Right cardiac atrium (tissue), 5 donors: ENCODE measurements at regions not wholly inside any gene's neighbourhood (a gene's known extent, or its start where the extent isn't known, plus 50 kb on each side); places are given as distances from the start of the nearest gene placed in this dataset.
"Not testable (repeated sequence)": the region's sequence is repeated elsewhere in the genome, so short reads cannot be mapped to it uniquely, and the experiment has no call there.

ENCODE experiments used
- ATAC-seq, 2 donors: fragments of 200-7000 bp; cut with Tn5 transposase; one replicate each; pipeline versions ENCODE4 v1.8.0 to v1.9.1; 2020; ENCODE audit warnings: moderate library complexity in 2 of 2, mild to moderate bottlenecking in 1 of 2
- DNase-seq, 3 donors: peaks; one replicate each; pipeline ENCODE4 v3.0.0-alpha.2; 2020
- H3K27ac ChIP-seq: one replicate; pipeline ENCODE4 v1.5.1; 2013; ENCODE audit warnings: mild to moderate bottlenecking, low read length, control low read depth, moderate library complexity
- H3K27me3 ChIP-seq: one replicate; pipeline ENCODE4 v1.6.1; 2013; ENCODE audit not compliant: control insufficient read depth, insufficient read depth
- H3K4me1 ChIP-seq: one replicate; pipeline ENCODE4 v1.6.1; 2013; ENCODE audit warnings: low read length; ENCODE audit not compliant: control insufficient read depth, insufficient read depth
- H3K4me3 ChIP-seq: one replicate; pipeline ENCODE4 v1.5.1; 2013; ENCODE audit warnings: low read length, control low read depth
- H3K9me3 ChIP-seq: one replicate; pipeline ENCODE4 v1.6.1; 2013; ENCODE audit warnings: low read length; ENCODE audit not compliant: control insufficient read depth
- WGBS: extraction: QIAGEN DNeasy Blood & Tissue Kit; methylation state at CpG from one replicate; pipeline ENCODE4 v1.1.7; 2013; 5-methylcytosine and 5-hydroxymethylcytosine counted together
- intact Hi-C, 4 donors: fragments of 100-400 bp; cut with DNase I; formaldehyde crosslinking; loops; one replicate each; pipeline versions ENCODE4 v1.11.0 to v1.14.0; 2022 to 2023
- donor health status: healthy with polysubstance abuse.
- donor health status: DM: no; HTN: yes; CAD: no.
- donor health status: DM: no; HTN: no; CAD: no.
- donor health status: DM: no; HTN: yes; CAD: no; lungs with severe emphysema.
- donor health status: DM: yes; HTN: yes; CAD: no.

DNA sequence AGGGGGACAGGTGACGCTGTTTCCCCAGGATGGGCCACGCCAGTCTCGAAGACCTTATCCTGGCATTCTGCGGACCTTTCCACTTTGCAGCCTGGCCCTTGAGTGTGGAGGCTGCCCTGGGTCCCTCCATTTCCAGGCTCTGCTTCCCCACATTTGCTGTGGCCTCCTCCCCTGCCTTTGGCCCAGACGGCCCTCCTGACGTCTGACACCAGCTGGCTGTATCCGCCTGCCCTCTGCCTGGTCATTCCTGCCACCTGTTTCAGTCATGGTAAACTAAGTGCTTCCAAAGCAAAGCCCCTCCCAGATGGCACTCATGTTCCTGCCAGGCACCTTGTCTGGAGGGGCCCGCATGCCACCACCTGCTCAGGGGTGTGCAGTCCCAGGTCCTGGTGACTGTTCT, 95.1 kb downstream of the ASB1 start:
- H3K27me3 ChIP-seq, result no peaks in the 10 kb centered on the region
- intact Hi-C loops, result no loop called here
- DNase-seq (no peak), ATAC-seq (no peak)
- H3K4me3 ChIP-seq, result no peak overlapping the region
- H3K9me3 ChIP-seq, result no peaks in the 10 kb centered on the region
- no peaks in the 10 kb centered on the region for H3K4me1 ChIP-seq
- no peak overlapping the region for H3K27ac ChIP-seq
- 93% methylated on average over 8 of the region's 8 CpGs for WGBS

DNA sequence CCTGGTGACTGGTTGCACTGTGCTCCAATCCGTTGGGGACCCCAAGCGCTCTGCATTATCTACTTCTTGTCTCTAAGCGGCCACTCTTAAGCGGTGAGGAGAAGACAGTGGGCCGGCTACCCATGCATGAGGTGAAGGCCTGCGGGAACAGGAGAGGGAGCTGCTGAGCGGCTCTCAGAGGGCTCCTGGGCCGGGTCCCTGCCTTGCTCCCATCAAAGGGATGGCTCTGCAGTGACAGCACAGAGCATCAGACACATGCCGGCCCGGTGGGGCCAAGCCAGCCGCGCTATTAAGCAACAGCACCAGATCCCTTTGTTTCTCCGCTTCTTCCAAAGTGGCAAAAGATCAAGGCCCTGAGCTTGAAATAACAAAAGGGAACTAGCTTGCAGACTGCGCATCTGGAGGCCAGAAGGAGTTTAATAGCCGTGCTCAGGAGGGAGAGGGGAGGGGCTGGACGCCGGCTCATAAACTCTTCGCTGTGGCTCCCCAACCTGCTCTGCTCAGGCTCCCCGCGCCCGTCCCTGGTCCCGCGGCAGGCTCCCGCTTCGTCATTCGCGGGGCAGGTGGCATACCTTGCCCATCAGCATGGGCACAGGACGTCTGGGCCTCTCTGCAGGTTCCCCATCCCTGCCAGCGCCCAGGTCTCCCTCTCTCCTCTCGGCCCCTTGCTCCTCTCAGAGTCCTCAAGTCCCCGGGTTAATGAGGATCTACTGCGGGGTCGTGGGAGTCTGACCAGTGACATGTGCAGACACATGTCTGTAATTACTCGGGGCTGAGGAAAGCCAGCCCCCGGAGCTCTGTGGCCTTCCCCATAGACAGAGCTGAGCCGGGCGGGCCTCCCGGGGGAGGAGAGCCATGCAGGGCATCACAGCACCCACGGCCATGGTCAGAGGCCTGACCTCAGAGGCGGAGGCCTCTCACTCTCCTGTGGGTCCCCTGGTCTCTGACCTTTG, 96.7 kb downstream of the ASB1 start:
- no peak overlapping the region for H3K27ac ChIP-seq
- no peaks in the 10 kb centered on the region for H3K4me1 ChIP-seq
- intact Hi-C loops, result no loop called here
- no peak overlapping the region for H3K4me3 ChIP-seq
- no peaks in the 10 kb centered on the region for H3K27me3 ChIP-seq
- peak in 1 of 2 donors; percentile 32 for ATAC-seq
- no peaks in the 10 kb centered on the region for H3K9me3 ChIP-seq
- peak in 1 of 3 donors; percentile 53 for DNase-seq
- 61% methylated on average over 40 of the region's 40 CpGs for WGBS

- Histone ChIP-seq H3K27me3 (no peaks in the 10 kb centered on the region), H3K4me3 (no peak overlapping the region), H3K27ac (no peak overlapping the region), H3K9me3 (no peaks in the 10 kb centered on the region), H3K4me1 (no peaks in the 10 kb centered on the region)
- intact Hi-C loops, result no loop called here
- 87% methylated on average over 15 of the region's 15 CpGs for WGBS
- DNase-seq (no peak), ATAC-seq (no peak)
Observed at GRCh38 chr2:238524426-238524983, 97.8 kb downstream of the ASB1 start.

DNA sequence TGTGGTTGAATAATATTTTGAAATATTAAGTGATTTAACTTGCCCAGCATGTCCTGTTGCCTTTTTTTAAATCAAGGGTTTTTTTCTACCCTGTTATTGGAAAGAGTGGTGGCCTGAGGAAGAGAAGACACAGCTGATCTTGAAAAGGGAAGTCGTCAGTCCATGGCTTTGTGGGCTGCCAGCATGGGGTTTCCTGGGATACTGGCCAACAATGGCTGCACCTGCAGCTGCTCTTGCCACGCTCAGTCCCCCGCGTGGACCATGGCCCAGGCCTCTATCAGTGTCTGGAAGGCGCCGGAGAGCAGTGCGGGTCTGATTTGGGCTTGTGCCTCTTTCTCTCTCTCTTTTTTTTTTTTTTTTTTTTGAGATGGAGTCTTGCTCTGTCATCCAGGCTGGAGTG, 99.3 kb downstream of the ASB1 start:
- 45% methylated on average over 7 of the region's 7 CpGs for WGBS
- Histone ChIP-seq H3K27me3 (no peaks in the 10 kb centered on the region), H3K4me3 (no peak overlapping the region), H3K9me3 (no peaks in the 10 kb centered on the region), H3K27ac (no peak overlapping the region), H3K4me1 (no peaks in the 10 kb centered on the region)
- ATAC-seq (no peak), DNase-seq (no peak)
- intact Hi-C loops, result no loop called here

DNA sequence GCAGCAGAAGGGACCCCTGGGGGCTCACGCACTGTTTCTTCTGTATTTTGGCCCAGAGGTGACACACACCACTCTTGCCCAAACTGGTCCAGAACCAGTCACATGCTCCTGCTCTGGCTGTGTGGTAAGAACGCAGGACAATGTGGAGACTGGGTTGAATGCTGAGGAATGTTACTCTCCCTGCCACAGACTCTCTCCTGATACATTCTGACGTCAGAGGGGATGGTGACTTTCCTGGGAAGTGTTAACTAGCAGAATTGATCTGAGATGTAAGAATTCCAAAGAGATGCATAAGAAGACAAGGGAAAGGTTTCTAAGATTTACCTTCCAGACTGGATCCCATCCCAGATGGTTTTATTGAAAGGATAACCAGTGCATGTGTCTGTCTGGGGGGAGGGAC, 100.8 kb downstream of the ASB1 start:
- WGBS, result 62% methylated on average over 3 of the region's 3 CpGs
- H3K27me3 ChIP-seq, result no peaks in the 10 kb centered on the region
- no peak for DNase-seq
- intact Hi-C loops, result no loop called here
- no peak overlapping the region for H3K4me3 ChIP-seq
- ATAC-seq, result no peak
- no peak overlapping the region for H3K27ac ChIP-seq
- no peaks in the 10 kb centered on the region for H3K4me1 ChIP-seq
- H3K9me3 ChIP-seq, result peaks cover 2% of the 10 kb centered on the region

DNA sequence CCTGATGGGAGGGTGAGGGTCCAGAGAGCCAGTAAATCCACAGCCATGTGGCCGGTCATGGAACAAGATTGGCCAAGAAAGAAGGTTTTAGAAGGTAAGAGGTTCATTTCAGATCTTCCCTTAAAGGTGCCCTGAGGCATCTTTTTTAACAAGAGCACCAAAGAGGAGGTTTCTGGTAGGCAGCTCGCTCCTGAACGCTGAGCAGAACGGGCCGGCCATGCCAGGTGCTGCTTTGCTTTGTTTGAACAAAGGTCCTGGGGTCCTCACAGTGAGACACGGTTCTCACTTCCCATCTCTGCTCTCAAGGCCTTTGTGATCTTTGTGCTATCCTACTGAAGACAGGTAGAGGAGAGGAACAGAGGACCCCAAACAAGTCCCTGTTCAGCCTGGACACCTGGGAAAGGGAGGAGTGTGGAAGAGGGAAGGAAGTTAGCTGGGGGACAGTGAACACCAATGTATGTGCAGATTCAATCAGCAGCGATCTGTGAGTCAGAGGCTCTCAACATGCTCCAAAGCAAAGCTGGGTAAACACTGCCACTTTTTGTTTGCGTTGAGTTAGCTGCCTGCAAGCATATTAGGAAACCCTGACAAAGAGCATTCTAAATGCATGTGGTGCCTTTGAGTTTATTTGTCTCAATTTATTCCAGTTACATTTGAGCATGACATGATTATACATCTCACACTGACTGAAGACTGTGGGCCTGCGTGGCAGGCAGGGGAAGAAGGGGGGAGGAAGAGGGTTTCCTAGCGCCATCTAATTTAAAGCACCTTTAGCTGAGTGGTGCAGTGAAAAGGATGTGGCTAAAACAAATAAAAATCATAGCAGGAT, 102.4 kb downstream of the ASB1 start:
- no peaks in the 10 kb centered on the region for H3K4me1 ChIP-seq
- DNase-seq, result no peak

GRCh38 chr2:238531017-238531645, 104.4 kb downstream of the ASB1 start:
- H3K27ac ChIP-seq, H3K4me3 ChIP-seq, H3K9me3 ChIP-seq, ATAC-seq, DNase-seq, H3K4me1 ChIP-seq, intact Hi-C loops, H3K27me3 ChIP-seq: not testable (repeated sequence)
- 78% methylated on average over 4 of the region's 4 CpGs for WGBS

More for the DNA sequence above, 102.4 kb downstream of the ASB1 start:
- Histone ChIP-seq H3K27me3 (no peaks in the 10 kb centered on the region), H3K9me3 (peaks cover 2% of the 10 kb centered on the region), H3K27ac (no peak overlapping the region), H3K4me3 (no peak overlapping the region)
- 82% methylated on average over 10 of the region's 10 CpGs for WGBS
- no peak for ATAC-seq
- intact Hi-C loops, result no loop called here

DNA sequence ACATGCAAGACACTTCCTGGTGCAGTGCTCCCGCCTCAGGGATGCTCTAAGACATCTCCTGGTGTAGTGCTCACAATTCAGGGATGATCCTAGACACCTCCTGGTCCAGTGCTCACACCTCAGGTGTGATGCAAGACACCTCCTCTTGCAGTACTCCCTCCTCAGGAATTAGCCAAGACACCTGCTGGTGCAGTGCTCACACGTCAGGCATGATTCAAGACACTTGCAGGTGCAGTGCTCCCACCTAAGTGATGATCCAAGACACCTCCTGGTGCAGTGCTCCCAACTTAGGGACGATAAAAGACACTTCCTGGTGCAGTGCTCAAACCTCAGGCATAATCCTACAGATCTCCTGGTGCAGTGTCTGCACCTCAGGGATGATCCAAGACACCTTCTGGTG, 117.0 kb downstream of the ASB1 start:
- DNase-seq, H3K4me3 ChIP-seq, H3K4me1 ChIP-seq, intact Hi-C loops, H3K9me3 ChIP-seq, H3K27me3 ChIP-seq, H3K27ac ChIP-seq, ATAC-seq: not testable (repeated sequence)
- 58% methylated on average over 3 of the region's 3 CpGs for WGBS

GRCh38 chr2:238548902-238549462, 122.3 kb downstream of the ASB1 start:
- H3K4me3 ChIP-seq, result no peak overlapping the region
- H3K9me3 ChIP-seq, result no peaks in the 10 kb centered on the region
- no peak for ATAC-seq
- no peaks in the 10 kb centered on the region for H3K4me1 ChIP-seq
- 87% methylated on average over 5 of the region's 5 CpGs for WGBS
- intact Hi-C loops, result no loop called here
- no peak for DNase-seq
- H3K27me3 ChIP-seq, result no peaks in the 10 kb centered on the region
- no peak overlapping the region for H3K27ac ChIP-seq

DNA sequence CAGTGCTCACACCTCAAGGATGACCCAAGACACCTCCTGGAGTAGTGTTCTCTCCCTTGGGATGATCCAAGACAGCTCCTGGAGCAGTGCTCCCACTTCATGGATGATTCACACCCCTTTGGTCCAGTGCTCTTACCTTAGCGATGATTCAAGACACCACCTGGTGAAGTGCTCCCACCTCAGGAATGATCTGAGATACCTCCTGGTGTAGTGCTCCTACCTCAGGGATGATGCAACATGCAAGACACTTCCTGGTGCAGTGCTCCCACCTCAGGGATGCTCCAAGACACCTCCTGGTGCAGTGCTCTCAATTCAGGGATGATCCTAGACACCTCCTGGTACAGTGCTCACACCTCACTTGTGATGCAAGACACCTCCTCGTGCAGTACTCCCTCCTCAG, 123.1 kb downstream of the ASB1 start:
- Histone ChIP-seq H3K4me3 (no peak overlapping the region), H3K27me3 (no peaks in the 10 kb centered on the region), H3K4me1 (no peaks in the 10 kb centered on the region), H3K27ac (no peak overlapping the region), H3K9me3 (no peaks in the 10 kb centered on the region)
- WGBS, result 85% methylated on average over 2 of the region's 2 CpGs
- ATAC-seq (no peak), DNase-seq (no peak)
- intact Hi-C loops, result no loop called here
